ENCODE measurements at regions not wholly inside any gene's neighbourhood (a gene's known extent, or its start where the extent isn't known, plus 50 kb on each side); places are given as distances from the start of the nearest gene placed in this dataset.

DNA sequence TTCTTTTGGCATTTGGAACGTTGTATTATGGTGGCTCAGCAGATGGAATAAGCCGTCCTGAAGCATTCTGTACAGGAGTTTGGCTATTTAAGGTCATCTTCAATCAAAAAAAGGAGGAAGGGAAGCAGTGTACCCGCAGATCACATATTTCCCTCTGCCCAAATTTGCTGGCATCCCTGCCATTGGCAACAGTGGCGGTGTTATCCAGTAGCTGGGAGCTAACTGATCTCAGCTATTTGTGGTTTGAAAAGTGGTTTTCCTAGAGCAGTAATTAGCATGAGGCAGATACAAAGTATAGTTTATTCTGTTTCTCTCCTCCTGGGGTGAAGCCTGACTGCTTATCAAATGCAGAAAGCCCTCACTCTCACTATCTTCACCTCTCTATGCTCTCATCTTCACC lies 576.8 kb downstream of the QKI start:
- Histone ChIP-seq H3K9me3 (ENCODE audit: control insufficient read depth, insufficient read depth, low read depth, low read length) (no peaks in the 10 kb centered on the region), H3K4me1 (ENCODE audit: control insufficient read depth, insufficient read depth, low read length) (no peaks in the 10 kb centered on the region), H3K27me3 (ENCODE audit: control insufficient read depth, insufficient read depth, low read length) (no peaks in the 10 kb centered on the region), H3K36me3 (ENCODE audit: control insufficient read depth, insufficient read depth, low read length) (no peaks in the 10 kb centered on the region), H3K4me3 (ENCODE audit: low read depth, low read length) (no peak overlapping the region), H3K9ac (ENCODE audit: low read length) (no peak overlapping the region), H3K27ac (ENCODE audit: low read depth, low read length) (no peak overlapping the region)

DNA sequence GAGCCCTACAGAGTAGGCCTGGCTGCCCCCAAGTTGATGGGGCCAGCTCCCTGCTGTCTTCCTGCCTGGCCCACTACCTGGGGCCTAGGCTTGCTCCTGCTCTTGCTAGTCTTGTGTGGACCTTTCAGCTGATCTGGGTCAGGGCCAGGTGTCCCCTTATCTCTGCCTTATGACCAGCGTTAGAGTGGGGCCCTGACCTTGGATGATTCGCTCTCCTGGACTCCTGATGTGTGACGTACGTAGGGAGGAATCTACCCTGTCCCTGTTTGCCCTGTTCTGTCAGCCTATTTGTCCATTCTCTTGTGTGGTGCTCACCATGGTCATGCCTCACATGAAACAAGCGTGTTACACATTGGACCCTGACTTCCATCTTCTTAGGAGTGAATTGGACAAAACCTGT lies 571.8 kb downstream of the QKI start:
- no peaks in the 10 kb centered on the region for H3K27me3 ChIP-seq (ENCODE audit: control insufficient read depth, insufficient read depth, low read length)
- H3K4me3 ChIP-seq (ENCODE audit: low read depth, low read length): no peak overlapping the region
- H3K9ac ChIP-seq (ENCODE audit: low read length): no peak overlapping the region
- no peak overlapping the region for H3K27ac ChIP-seq (ENCODE audit: low read depth, low read length)
- H3K9me3 ChIP-seq (ENCODE audit: control insufficient read depth, insufficient read depth, low read depth, low read length): no peaks in the 10 kb centered on the region
- no peaks in the 10 kb centered on the region for H3K4me1 ChIP-seq (ENCODE audit: control insufficient read depth, insufficient read depth, low read length)
- H3K36me3 ChIP-seq (ENCODE audit: control insufficient read depth, insufficient read depth, low read length): no peaks in the 10 kb centered on the region

DNA sequence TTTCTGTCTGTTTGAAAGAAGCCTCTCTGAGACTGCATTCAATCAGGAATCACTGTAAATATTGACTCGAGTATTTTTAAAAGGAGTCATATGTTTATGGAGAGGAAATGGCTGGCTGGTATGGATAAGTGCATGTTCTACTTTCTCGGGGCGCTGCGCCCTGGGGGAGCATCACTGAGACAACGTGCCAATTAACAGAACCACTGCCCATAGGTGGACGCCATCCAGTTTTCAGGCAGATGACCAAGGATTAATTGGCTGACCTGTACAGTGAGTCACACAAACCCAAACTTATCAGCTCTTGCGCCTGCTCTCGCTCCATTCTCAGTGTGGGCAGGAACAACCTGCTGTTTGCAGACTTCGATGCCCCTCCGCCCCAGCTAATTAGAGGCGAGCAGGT lies 571.2 kb downstream of the QKI start:
- no peak overlapping the region for H3K9ac ChIP-seq (ENCODE audit: low read length)
- H3K36me3 ChIP-seq (ENCODE audit: control insufficient read depth, insufficient read depth, low read length): no peaks in the 10 kb centered on the region
- no peaks in the 10 kb centered on the region for H3K9me3 ChIP-seq (ENCODE audit: control insufficient read depth, insufficient read depth, low read depth, low read length)
- no peaks in the 10 kb centered on the region for H3K27me3 ChIP-seq (ENCODE audit: control insufficient read depth, insufficient read depth, low read length)
- H3K4me3 ChIP-seq (ENCODE audit: low read depth, low read length): no peak overlapping the region
- no peak overlapping the region for H3K27ac ChIP-seq (ENCODE audit: low read depth, low read length)
- no peaks in the 10 kb centered on the region for H3K4me1 ChIP-seq (ENCODE audit: control insufficient read depth, insufficient read depth, low read length)

DNA sequence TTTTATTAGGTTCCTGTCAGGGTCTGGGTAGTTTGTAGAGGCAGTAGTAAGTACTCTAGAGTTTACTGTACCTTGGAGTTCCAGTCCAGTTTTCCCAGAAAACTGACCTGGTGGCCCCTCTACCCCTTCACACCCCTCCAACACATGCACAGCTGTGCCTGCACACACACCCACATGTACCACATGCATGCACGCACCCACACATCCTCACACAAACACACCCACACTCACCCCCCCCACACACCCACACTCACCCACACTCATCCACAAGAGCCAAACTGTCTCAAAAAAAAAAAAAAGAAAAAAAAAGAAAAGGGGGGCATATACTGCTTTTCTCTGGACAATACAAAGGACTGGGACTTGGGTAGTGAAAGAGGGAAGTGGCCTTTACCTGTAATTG lies 570.5 kb downstream of the QKI start:
- H3K9ac ChIP-seq (ENCODE audit: low read length): no peak overlapping the region
- H3K4me1 ChIP-seq (ENCODE audit: control insufficient read depth, insufficient read depth, low read length): no peaks in the 10 kb centered on the region
- H3K36me3 ChIP-seq (ENCODE audit: control insufficient read depth, insufficient read depth, low read length): no peaks in the 10 kb centered on the region
- H3K27me3 ChIP-seq (ENCODE audit: control insufficient read depth, insufficient read depth, low read length): no peaks in the 10 kb centered on the region
- H3K9me3 ChIP-seq (ENCODE audit: control insufficient read depth, insufficient read depth, low read depth, low read length): no peaks in the 10 kb centered on the region
- H3K4me3 ChIP-seq (ENCODE audit: low read depth, low read length): no peak overlapping the region
- H3K27ac ChIP-seq (ENCODE audit: low read depth, low read length): no peak overlapping the region

DNA sequence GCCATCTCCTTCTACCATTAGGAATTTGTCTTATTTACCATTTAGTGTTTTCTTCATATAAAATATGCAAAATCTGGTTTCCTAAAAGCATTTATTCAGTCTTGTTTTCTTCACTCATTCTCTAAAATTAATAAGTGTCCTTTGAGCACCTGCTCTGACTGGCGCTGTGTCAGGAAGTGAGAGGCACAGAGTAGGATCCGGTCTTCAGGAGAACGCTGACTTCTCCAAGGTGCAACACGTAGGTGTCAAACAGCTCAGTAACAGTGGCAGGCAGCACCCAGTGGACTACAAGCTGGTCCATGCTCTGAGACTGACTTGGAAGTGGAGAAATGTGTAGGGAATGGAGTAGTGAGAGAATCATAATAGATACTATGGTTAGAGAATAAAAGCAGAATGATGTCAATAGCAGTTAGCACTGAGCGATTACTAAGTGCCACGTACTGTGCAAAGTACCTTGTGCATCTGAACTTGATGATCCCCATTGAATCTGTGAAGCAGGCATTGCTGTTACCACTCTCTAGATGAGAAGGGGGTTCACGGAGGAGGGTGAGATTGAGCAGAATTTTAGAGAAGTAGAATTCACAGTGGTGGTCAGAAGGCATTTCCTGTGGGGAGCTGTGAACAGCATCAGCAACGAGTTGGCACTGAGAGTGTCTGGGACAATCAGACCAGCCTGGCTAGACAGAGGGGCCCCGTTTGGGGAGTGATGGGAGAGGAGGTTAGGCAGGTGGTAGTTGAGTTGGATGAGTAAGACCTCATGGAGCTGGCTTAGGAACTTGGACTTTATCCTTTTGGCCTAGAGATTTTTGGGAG lies 569.8 kb downstream of the QKI start:
- no peak overlapping the region for H3K27ac ChIP-seq (ENCODE audit: low read depth, low read length)
- no peaks in the 10 kb centered on the region for H3K9me3 ChIP-seq (ENCODE audit: control insufficient read depth, insufficient read depth, low read depth, low read length)
- no peaks in the 10 kb centered on the region for H3K4me1 ChIP-seq (ENCODE audit: control insufficient read depth, insufficient read depth, low read length)
- H3K4me3 ChIP-seq (ENCODE audit: low read depth, low read length): no peak overlapping the region
- no peak overlapping the region for H3K9ac ChIP-seq (ENCODE audit: low read length)
- no peaks in the 10 kb centered on the region for H3K36me3 ChIP-seq (ENCODE audit: control insufficient read depth, insufficient read depth, low read length)
- H3K27me3 ChIP-seq (ENCODE audit: control insufficient read depth, insufficient read depth, low read length): no peaks in the 10 kb centered on the region

DNA sequence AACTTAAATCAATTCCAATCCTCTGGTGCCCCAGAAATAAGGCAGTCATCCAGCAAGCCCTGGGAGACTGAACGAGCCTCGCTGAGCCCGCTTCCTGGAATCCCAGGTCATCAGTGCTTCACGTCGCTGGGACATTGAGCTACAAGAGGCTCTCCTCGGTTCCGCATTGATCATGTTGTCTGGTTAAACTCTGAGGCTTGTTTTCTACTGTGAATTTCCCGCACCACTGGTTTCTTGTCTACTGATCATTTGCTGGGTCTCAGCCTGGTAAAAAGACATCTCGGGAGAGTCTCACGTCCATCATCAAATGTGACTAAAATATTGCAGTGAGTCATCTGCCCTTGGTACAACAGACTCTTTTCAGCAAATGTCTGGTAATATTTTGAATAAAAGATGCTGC lies 569.2 kb downstream of the QKI start:
- H3K27ac ChIP-seq (ENCODE audit: low read depth, low read length): no peak overlapping the region
- H3K9ac ChIP-seq (ENCODE audit: low read length): no peak overlapping the region
- H3K27me3 ChIP-seq (ENCODE audit: control insufficient read depth, insufficient read depth, low read length): no peaks in the 10 kb centered on the region
- H3K9me3 ChIP-seq (ENCODE audit: control insufficient read depth, insufficient read depth, low read depth, low read length): no peaks in the 10 kb centered on the region
- H3K4me3 ChIP-seq (ENCODE audit: low read depth, low read length): no peak overlapping the region
- H3K36me3 ChIP-seq (ENCODE audit: control insufficient read depth, insufficient read depth, low read length): no peaks in the 10 kb centered on the region
- no peaks in the 10 kb centered on the region for H3K4me1 ChIP-seq (ENCODE audit: control insufficient read depth, insufficient read depth, low read length)

DNA sequence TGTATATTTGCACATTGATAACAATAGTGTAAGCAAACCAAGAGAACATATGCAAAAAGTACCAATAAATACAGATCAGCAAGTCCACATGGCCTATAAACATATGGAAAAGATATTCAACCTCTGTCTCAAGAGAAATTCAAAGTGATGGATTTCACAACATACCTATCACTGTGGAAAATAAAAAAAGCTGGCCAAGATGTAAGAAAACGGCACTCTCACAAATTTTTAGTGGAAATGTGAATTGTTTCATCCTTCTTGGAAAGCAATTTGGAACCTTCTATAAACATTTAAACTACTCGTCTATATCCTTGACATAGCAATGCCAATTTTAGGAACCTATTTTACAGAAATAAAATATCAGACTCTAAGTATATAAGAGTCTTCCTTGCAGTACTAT lies 559.8 kb downstream of the QKI start:
- Histone ChIP-seq H3K36me3 (ENCODE audit: control insufficient read depth, insufficient read depth, low read length) (no peaks in the 10 kb centered on the region), H3K9ac (ENCODE audit: low read length) (no peak overlapping the region), H3K4me1 (ENCODE audit: control insufficient read depth, insufficient read depth, low read length) (no peaks in the 10 kb centered on the region), H3K27ac (ENCODE audit: low read depth, low read length) (no peak overlapping the region), H3K4me3 (ENCODE audit: low read depth, low read length) (no peak overlapping the region), H3K9me3 (ENCODE audit: control insufficient read depth, insufficient read depth, low read depth, low read length) (peaks cover 4% of the 10 kb centered on the region; the same call in 1 of the 2 replicates), H3K27me3 (ENCODE audit: control insufficient read depth, insufficient read depth, low read length) (no peaks in the 10 kb centered on the region)

DNA sequence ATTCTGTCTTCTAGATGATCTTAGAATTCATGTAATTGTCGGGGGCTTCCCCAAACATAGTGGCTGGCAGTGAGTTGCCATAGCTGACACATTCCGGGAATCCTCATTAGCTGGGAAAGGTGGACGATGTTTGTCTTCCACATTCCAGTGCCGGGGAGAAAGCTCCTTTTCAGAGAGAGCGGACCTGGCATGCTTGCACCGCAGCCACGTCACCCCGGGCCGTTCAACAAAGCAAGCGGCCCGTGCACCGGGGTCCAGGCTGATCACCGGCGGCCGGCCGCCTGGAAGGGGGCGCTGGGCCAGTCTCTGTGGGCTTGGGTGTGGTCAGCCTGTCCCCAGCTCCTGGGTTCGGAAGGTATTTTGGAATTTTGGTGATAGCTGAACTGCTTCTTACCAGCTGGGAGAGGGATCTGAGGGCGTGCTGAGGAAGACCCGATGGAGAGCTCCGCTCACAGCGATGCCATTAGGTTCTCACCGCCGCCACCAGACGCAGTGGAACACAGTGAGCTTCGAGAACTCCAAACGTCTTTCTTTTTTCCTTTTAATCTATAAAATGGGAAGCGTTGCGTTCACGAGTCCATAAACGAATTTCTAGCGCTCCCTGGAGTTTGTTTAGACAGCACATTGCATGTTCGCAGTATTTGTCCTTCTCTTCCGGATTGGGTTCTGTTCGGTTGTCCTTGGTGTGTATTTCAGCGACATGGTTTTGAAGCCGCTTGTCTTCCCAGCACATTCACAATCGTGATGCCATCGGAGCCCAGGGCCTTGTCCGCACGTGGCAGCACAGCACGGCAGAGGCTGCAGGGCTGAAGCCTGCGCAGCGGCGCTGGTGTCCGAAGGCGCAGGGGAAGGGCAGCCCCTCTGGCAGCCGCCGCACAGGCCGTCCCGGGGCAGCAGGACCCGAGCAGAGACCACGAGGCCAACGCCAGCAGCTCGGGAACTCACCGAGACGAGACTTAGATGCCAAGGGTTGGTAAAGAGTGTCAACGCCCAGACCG lies 557.6 kb downstream of the QKI start:
- no peak overlapping the region for H3K9ac ChIP-seq (ENCODE audit: low read length)
- no peaks in the 10 kb centered on the region for H3K4me1 ChIP-seq (ENCODE audit: control insufficient read depth, insufficient read depth, low read length)

DNA sequence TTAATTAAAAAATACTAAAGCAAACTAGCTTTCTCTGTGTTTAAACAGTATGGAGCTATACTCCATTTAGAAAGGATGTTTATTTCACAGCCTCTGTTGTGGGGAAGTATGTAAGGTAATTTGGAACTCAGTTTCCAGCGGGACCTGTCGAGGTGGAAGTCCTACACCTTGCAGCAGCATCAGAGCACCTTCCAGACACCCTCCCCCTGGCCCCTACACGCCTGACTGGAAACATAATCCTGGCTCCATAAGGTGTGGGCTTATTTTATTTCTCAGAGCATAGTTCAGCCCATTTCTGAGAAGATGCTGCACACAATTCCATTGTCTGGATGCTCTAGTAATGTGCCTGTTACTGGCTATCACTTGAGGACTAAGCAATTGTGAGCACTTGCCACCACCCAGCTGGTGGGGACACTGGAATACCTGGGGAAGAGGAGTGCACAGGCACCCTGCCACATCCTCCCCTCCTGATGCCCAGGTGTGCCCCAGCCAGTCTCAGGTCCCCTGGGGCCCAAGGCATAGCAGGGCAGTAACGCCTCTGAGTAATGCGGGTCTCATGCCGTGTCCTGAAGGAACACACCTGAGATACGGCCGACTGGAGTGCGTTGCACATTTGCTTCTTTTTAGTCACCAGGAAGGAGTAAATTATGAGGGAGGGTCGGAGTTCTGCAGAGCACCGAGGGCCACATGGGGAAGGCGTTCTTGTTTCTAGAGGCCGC lies 556.5 kb downstream of the QKI start:
- Histone ChIP-seq H3K9me3 (ENCODE audit: control insufficient read depth, insufficient read depth, low read depth, low read length) (no peaks in the 10 kb centered on the region), H3K9ac (ENCODE audit: low read length) (no peak overlapping the region), H3K36me3 (ENCODE audit: control insufficient read depth, insufficient read depth, low read length) (no peaks in the 10 kb centered on the region), H3K4me1 (ENCODE audit: control insufficient read depth, insufficient read depth, low read length) (no peaks in the 10 kb centered on the region), H3K4me3 (ENCODE audit: low read depth, low read length) (no peak overlapping the region), H3K27ac (ENCODE audit: low read depth, low read length) (no peak overlapping the region), H3K27me3 (ENCODE audit: control insufficient read depth, insufficient read depth, low read length) (no peaks in the 10 kb centered on the region)

More for the DNA sequence above, 557.6 kb downstream of the QKI start:
- Histone ChIP-seq H3K9me3 (ENCODE audit: control insufficient read depth, insufficient read depth, low read depth, low read length) (no peaks in the 10 kb centered on the region), H3K4me3 (ENCODE audit: low read depth, low read length) (no peak overlapping the region), H3K27me3 (ENCODE audit: control insufficient read depth, insufficient read depth, low read length) (no peaks in the 10 kb centered on the region), H3K36me3 (ENCODE audit: control insufficient read depth, insufficient read depth, low read length) (no peaks in the 10 kb centered on the region), H3K27ac (ENCODE audit: low read depth, low read length) (no peak overlapping the region)

DNA sequence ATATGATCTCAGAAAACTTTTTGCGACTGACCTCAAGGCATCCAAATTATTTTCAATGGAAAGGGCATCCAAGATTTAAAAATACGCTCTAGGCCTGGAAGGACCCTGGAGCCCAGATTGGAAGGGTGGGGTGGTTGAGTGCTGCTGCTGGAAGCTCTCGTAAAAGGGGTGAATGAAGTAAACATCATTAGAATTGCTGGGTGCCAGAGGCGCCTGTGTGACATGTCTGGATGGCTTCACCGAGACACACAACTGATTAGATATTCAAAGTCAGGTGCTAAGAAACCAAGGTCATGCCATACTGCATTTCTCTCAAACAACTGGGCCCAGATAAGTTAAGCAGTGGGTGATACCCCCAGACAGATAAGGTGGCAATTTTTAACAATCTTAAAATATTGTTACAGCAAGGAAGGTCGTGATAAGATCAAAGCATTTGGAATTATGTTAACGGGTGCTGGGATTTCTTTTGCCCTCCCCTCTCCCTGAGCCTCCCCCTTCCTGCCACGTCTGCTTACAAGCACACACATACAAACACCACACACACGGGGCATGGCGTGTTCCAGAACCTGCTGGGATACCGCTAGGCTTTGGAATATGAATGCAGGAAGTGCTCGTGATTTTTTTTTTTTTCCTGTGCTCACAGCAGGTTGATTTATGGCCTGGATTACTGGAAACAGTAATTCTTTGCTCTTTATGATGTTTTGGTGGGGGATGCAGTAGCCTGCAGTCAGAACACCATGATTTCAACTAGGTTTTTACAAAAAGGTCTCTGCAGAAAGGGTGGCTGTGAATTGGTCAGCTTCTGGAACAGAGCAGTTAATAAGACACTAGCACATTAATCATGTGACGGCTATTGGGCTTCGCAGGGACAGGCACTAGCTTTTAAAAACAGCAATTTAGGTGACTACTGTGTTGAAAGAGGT lies 551.2 kb downstream of the QKI start:
- Histone ChIP-seq H3K9ac (ENCODE audit: low read length) (no peak overlapping the region), H3K4me1 (ENCODE audit: control insufficient read depth, insufficient read depth, low read length) (no peaks in the 10 kb centered on the region; the same call in 1 of the 2 replicates), H3K36me3 (ENCODE audit: control insufficient read depth, insufficient read depth, low read length) (no peaks in the 10 kb centered on the region), H3K27ac (ENCODE audit: low read depth, low read length) (no peak overlapping the region), H3K27me3 (ENCODE audit: control insufficient read depth, insufficient read depth, low read length) (no peaks in the 10 kb centered on the region), H3K9me3 (ENCODE audit: control insufficient read depth, insufficient read depth, low read depth, low read length) (no peaks in the 10 kb centered on the region), H3K4me3 (ENCODE audit: low read depth, low read length) (no peak overlapping the region)
